ENCODE measurements at regions not wholly inside any gene's neighbourhood (a gene's known extent, or its start where the extent isn't known, plus 50 kb on each side); places are given as distances from the start of the nearest gene placed in this dataset.

- no peak for DNase-seq (ENCODE audit: low read depth)
- no peak overlapping the region for H3K4me3 ChIP-seq (ENCODE audit: low read length)
- TF ChIP-seq CTCF (conservative IDR thresholded peaks at IDR 0.05; ENCODE audit: low read length), result no peak
These were observed 624.2 kb upstream of the SPRY2 start for GRCh38 chr13:80965097-80965496.

GRCh38 chr13:80962855-80963254 lies 621.9 kb upstream of the SPRY2 start:
- H3K4me3 ChIP-seq (ENCODE audit: low read length), result no peak overlapping the region
- no peak for DNase-seq (ENCODE audit: low read depth)
- no peak for TF ChIP-seq CTCF (conservative IDR thresholded peaks at IDR 0.05; ENCODE audit: low read length)

- TF ChIP-seq CTCF (conservative IDR thresholded peaks at IDR 0.05; ENCODE audit: low read length), result no peak
- DNase-seq (ENCODE audit: low read depth), result no peak
- no peak overlapping the region for H3K4me3 ChIP-seq (ENCODE audit: low read length)
These were observed 621.2 kb upstream of the SPRY2 start for GRCh38 chr13:80962173-80962572.

GRCh38 chr13:80957019-80957655 lies 616.2 kb upstream of the SPRY2 start:
- H3K4me3 ChIP-seq (ENCODE audit: low read length), result no peak overlapping the region
- no peak for DNase-seq (ENCODE audit: low read depth)
- no peak for TF ChIP-seq CTCF (conservative IDR thresholded peaks at IDR 0.05; ENCODE audit: low read length)

- no peak for TF ChIP-seq CTCF (conservative IDR thresholded peaks at IDR 0.05; ENCODE audit: low read length)
- no peak for DNase-seq (ENCODE audit: low read depth)
- H3K4me3 ChIP-seq (ENCODE audit: low read length), result no peak overlapping the region
These were observed 614.6 kb upstream of the SPRY2 start for GRCh38 chr13:80955501-80955900.

GRCh38 chr13:80952158-80952557 lies 611.2 kb upstream of the SPRY2 start:
- TF ChIP-seq CTCF (conservative IDR thresholded peaks at IDR 0.05; ENCODE audit: low read length), result no peak
- no peak overlapping the region for H3K4me3 ChIP-seq (ENCODE audit: low read length)
- no peak for DNase-seq (ENCODE audit: low read depth)

- no peak for DNase-seq (ENCODE audit: low read depth)
- TF ChIP-seq CTCF (conservative IDR thresholded peaks at IDR 0.05; ENCODE audit: low read length), result no peak
- no peak overlapping the region for H3K4me3 ChIP-seq (ENCODE audit: low read length)
These were observed 605.3 kb upstream of the SPRY2 start for GRCh38 chr13:80946008-80946802.

Measured in AG10803 (cell line).